CD4-positive, alpha-beta T cell treated with Interleukin-12 subunit alpha and Interleukin-12 subunit beta, for 1 hour (primary cell): ENCODE measurements at regions not wholly inside any gene's neighbourhood (a gene's known extent, or its start where the extent isn't known, plus 50 kb on each side); places are given as distances from the start of the nearest gene placed in this dataset.
"Not testable (repeated sequence)": the region's sequence is repeated elsewhere in the genome, so short reads cannot be mapped to it uniquely, and the experiment has no call there.

Experiments
- DNase-seq: peaks from one replicate; pipeline ENCODE4 v3.0.0-alpha.2; 2020

GRCh38 chr22:22759889-22760546 is 115.6 kb downstream of the GGTLC2 start:
- DNase-seq = no peak

GRCh38 chr22:22761606-22761962 is 117.2 kb downstream of the GGTLC2 start:
- no peak for DNase-seq

GRCh38 chr22:22761963-22762772 is 117.8 kb downstream of the GGTLC2 start:
- DNase-seq = no peak

GRCh38 chr22:22763512-22763911 is 119.1 kb downstream of the GGTLC2 start:
- no peak for DNase-seq

- no peak for DNase-seq
Measured at GRCh38 chr22:22764085-22764484, 119.7 kb downstream of the GGTLC2 start.

- DNase-seq = no peak
Measured at GRCh38 chr22:22767876-22768602, 119.6 kb upstream of the IGLL5 start.

- DNase-seq = no peak
Measured at GRCh38 chr22:22768885-22769284, 118.7 kb upstream of the IGLL5 start.

GRCh38 chr22:22769434-22770279 is 118.0 kb upstream of the IGLL5 start:
- no peak for DNase-seq

GRCh38 chr22:22770280-22770871 is 117.2 kb upstream of the IGLL5 start:
- DNase-seq = peak; percentile 56

- DNase-seq = no peak
Measured at GRCh38 chr22:22770881-22771280, 116.7 kb upstream of the IGLL5 start.

GRCh38 chr22:22771696-22772377 is 115.8 kb upstream of the IGLL5 start:
- no peak for DNase-seq

- DNase-seq = no peak
Measured at GRCh38 chr22:22772396-22772795, 115.2 kb upstream of the IGLL5 start.

GRCh38 chr22:22772883-22773282 is 114.7 kb upstream of the IGLL5 start:
- no peak for DNase-seq

- DNase-seq = no peak
Measured at GRCh38 chr22:22773427-22773826, 114.2 kb upstream of the IGLL5 start.

GRCh38 chr22:22773979-22774604 is 113.5 kb upstream of the IGLL5 start:
- DNase-seq = no peak

- not testable (repeated sequence) for DNase-seq
Measured at GRCh38 chr22:22774762-22775161, 112.9 kb upstream of the IGLL5 start.

GRCh38 chr22:22776121-22776520 is 111.5 kb upstream of the IGLL5 start:
- no peak for DNase-seq

- no peak for DNase-seq
Measured at GRCh38 chr22:22779213-22779612, 108.4 kb upstream of the IGLL5 start.

GRCh38 chr22:22783575-22783974 is 104.0 kb upstream of the IGLL5 start:
- DNase-seq = no peak

GRCh38 chr22:22784249-22785039 is 103.2 kb upstream of the IGLL5 start:
- DNase-seq = no peak
